ENCODE measurements at regions not wholly inside any gene's neighbourhood (a gene's known extent, or its start where the extent isn't known, plus 50 kb on each side); places are given as distances from the start of the nearest gene placed in this dataset.

GRCh38 chr3:77814845-77815244 lies 774.9 kb downstream of the ROBO2 start:
- intact Hi-C loops (cut with DNase I): no loop called here
- Histone ChIP-seq H3K4me1 (ENCODE audit: control insufficient read depth in 2 of 3, insufficient read depth in 2 of 3, low read depth in 1 of 3, low read length in 3 of 3) (no peaks in the 10 kb centered on the region), H3K9ac (ENCODE audit: low read length in 3 of 3) (no peak overlapping the region), H3K36me3 (ENCODE audit: control insufficient read depth in 2 of 3, insufficient read depth in 3 of 3, low read length in 3 of 3) (no peaks in the 10 kb centered on the region), H3K9me3 (ENCODE audit: control insufficient read depth in 2 of 3, insufficient read depth in 1 of 3, low read length in 3 of 3) (no peaks in the 10 kb centered on the region), H3K4me3 (ENCODE audit: low read length in 3 of 3) (no peak overlapping the region), H3K27me3 (ENCODE audit: control insufficient read depth, insufficient read depth, low read length) (no peaks in the 10 kb centered on the region), H3K27ac (ENCODE audit: low read depth in 2 of 2, low read length in 2 of 2) (no peak overlapping the region)
- FAIRE-seq (peak; percentile 21), DNase-seq (no peak)
- TF ChIP-seq CTCF (IDR thresholded peaks at IDR 0.05; ENCODE audit: borderline replicate concordance, extremely low read depth, insufficient read depth): no peak

GRCh38 chr3:77815467-77815866 lies 775.6 kb downstream of the ROBO2 start:
- no peak for TF ChIP-seq CTCF (IDR thresholded peaks at IDR 0.05; ENCODE audit: borderline replicate concordance, extremely low read depth, insufficient read depth)
- FAIRE-seq: no peak

DNA sequence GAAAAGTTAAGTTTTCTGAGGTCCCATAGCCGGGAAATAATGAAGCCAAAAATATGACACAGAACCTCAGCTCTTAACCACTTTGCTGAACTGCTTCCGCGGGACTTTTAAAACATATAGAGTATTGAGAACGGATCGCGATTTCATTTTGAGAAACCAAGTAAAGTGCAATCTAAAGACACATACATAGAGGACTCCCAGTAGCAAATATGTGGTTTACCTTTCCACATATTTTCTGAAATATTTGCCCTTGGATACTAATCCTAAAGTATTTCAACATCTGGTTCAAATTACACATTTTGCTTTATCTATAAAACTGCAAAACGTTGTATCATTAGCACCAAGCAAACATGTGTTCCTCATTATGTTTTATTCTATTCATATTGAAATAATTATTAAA lies 776.5 kb downstream of the ROBO2 start:
- Histone ChIP-seq H3K9me3 (ENCODE audit: control insufficient read depth in 2 of 3, insufficient read depth in 1 of 3, low read length in 3 of 3) (no peaks in the 10 kb centered on the region), H3K9ac (ENCODE audit: low read length in 3 of 3) (no peak overlapping the region), H3K36me3 (ENCODE audit: control insufficient read depth in 2 of 3, insufficient read depth in 3 of 3, low read length in 3 of 3) (no peaks in the 10 kb centered on the region), H3K27me3 (ENCODE audit: control insufficient read depth, insufficient read depth, low read length) (no peaks in the 10 kb centered on the region), H3K27ac (ENCODE audit: low read depth in 2 of 2, low read length in 2 of 2) (no peak overlapping the region), H3K4me1 (ENCODE audit: control insufficient read depth in 2 of 3, insufficient read depth in 2 of 3, low read depth in 1 of 3, low read length in 3 of 3) (no peaks in the 10 kb centered on the region), H3K4me3 (ENCODE audit: low read length in 3 of 3) (no peak overlapping the region)
- DNase-seq (no peak), FAIRE-seq (no peak)
- intact Hi-C loops (cut with DNase I): no loop called here
- TF ChIP-seq CTCF (IDR thresholded peaks at IDR 0.05; ENCODE audit: borderline replicate concordance, extremely low read depth, insufficient read depth): no peak

More at GRCh38 chr3:77815467-77815866, 775.6 kb downstream of the ROBO2 start:
- H3K9ac ChIP-seq (ENCODE audit: low read length in 3 of 3): no peak overlapping the region
- no peak overlapping the region for H3K4me3 ChIP-seq (ENCODE audit: low read length in 3 of 3)
- intact Hi-C loops (cut with DNase I): no loop called here
- no peaks in the 10 kb centered on the region for H3K36me3 ChIP-seq (ENCODE audit: control insufficient read depth in 2 of 3, insufficient read depth in 3 of 3, low read length in 3 of 3)
- H3K9me3 ChIP-seq (ENCODE audit: control insufficient read depth in 2 of 3, insufficient read depth in 1 of 3, low read length in 3 of 3): no peaks in the 10 kb centered on the region
- no peaks in the 10 kb centered on the region for H3K27me3 ChIP-seq (ENCODE audit: control insufficient read depth, insufficient read depth, low read length)
- H3K4me1 ChIP-seq (ENCODE audit: control insufficient read depth in 2 of 3, insufficient read depth in 2 of 3, low read depth in 1 of 3, low read length in 3 of 3): no peaks in the 10 kb centered on the region
- H3K27ac ChIP-seq (ENCODE audit: low read depth in 2 of 2, low read length in 2 of 2): no peak overlapping the region
- DNase-seq: no peak
